IMR-90 (cell line): ENCODE measurements at regions not wholly inside any gene's neighbourhood (a gene's known extent, or its start where the extent isn't known, plus 50 kb on each side); places are given as distances from the start of the nearest gene placed in this dataset.

Experiments used
- ATAC-seq: fragments of 200-7000 bp; cut with Tn5 transposase; 2 replicates; pipeline ENCODE4 v1.9.1; 2020; ENCODE audit warnings: low read depth, mild to moderate bottlenecking, moderate library complexity
- BruUV-seq: library from RNA; stranded (reverse); fragments of 400-500 nt; replicated peaks from 2 replicates; lab custom pipeline; 2021; lab: Mats Ljungman, UMichigan
- CTCF ChIA-PET: fragments of 300-600 bp; formaldehyde crosslinking; extraction: SDS; loops from one replicate; lab custom pipeline; 2021; ENCODE audit warnings: antibody characterized with exemption; lab: Yijun Ruan, JAX
- POLR2A ChIA-PET: fragments of 300-600 bp; sonication (Branson Sonifier 250); formaldehyde crosslinking; loops from one replicate; lab custom pipeline; 2022; ENCODE audit warnings: antibody characterized with exemption; ENCODE audit not compliant: unreplicated experiment; lab: Charles Lee
- DNase-seq: peaks from one replicate; pipeline ENCODE4 v3.0.0; 2013
- H2AFZ ChIP-seq: replicated peaks from 2 replicates; pipeline ENCODE3; 2013; ENCODE audit warnings: low read length, mild to moderate bottlenecking; ENCODE audit not compliant: poor library complexity
- H2AK5ac ChIP-seq: 2 replicates; pipeline ENCODE4 v1.6.1; 2013; ENCODE audit warnings: low read depth, low read length, inconsistent platforms
- H2AK9ac ChIP-seq: replicated peaks from 2 replicates; pipeline ENCODE3; 2013; ENCODE audit warnings: mild to moderate bottlenecking, low read depth, low read length, moderate library complexity; ENCODE audit not compliant: poor library complexity
- H2BK120ac ChIP-seq: 2 replicates; pipeline ENCODE4 v1.6.1; 2013; ENCODE audit warnings: low read depth, low read length, inconsistent platforms
- H2BK15ac ChIP-seq: 3 replicates; pipeline ENCODE4 v1.6.1; 2013; ENCODE audit warnings: low read depth, low read length, inconsistent platforms
- H2BK20ac ChIP-seq: 2 replicates; pipeline ENCODE4 v1.6.1; 2013; ENCODE audit warnings: low read depth, mild to moderate bottlenecking, inconsistent platforms, low read length, moderate library complexity
- H2BK5ac ChIP-seq: 2 replicates; pipeline ENCODE4 v1.6.1; 2013; ENCODE audit warnings: mild to moderate bottlenecking, low read depth, low read length, inconsistent platforms; ENCODE audit not compliant: poor library complexity, severe bottlenecking
- H3K14ac ChIP-seq: replicated peaks from 2 replicates; pipeline ENCODE4 v1.6.1; 2013; ENCODE audit warnings: low read depth, low read length, inconsistent platforms
- H3K18ac ChIP-seq: 2 replicates; pipeline ENCODE4 v1.6.1; 2013; ENCODE audit warnings: low read depth, low read length, control low read depth
- H3K23ac ChIP-seq: 2 replicates; pipeline ENCODE4 v1.6.1; 2013; ENCODE audit warnings: low read depth, low read length, inconsistent platforms
- H3K27ac ChIP-seq: 2 replicates; pipeline ENCODE4 v1.5.1; 2013; ENCODE audit warnings: mild to moderate bottlenecking, control low read depth, low read length; ENCODE audit not compliant: insufficient read depth
- H3K27me3 ChIP-seq: 2 replicates; pipeline ENCODE4 v1.6.1; 2013; ENCODE audit warnings: low read length; ENCODE audit not compliant: control insufficient read depth, insufficient read depth
- H3K36me3 ChIP-seq: 2 replicates; pipeline ENCODE4 v1.6.1; 2013; ENCODE audit warnings: low read length, mixed read lengths; ENCODE audit not compliant: control insufficient read depth, insufficient read depth
- H3K4ac ChIP-seq: 2 replicates; pipeline ENCODE4 v1.6.1; 2013; ENCODE audit warnings: low read depth, low read length, inconsistent platforms
- H3K4me1 ChIP-seq: 2 replicates; pipeline ENCODE4 v1.6.1; 2013; ENCODE audit warnings: low read length, mixed read lengths; ENCODE audit not compliant: control insufficient read depth, insufficient read depth
- H3K4me2 ChIP-seq: 2 replicates; pipeline ENCODE4 v1.6.1; 2013; ENCODE audit warnings: low read depth, mild to moderate bottlenecking, control low read depth, low read length, moderate library complexity
- H3K4me3 ChIP-seq: 2 replicates; pipeline ENCODE4 v1.5.1; 2013; ENCODE audit warnings: low read depth, mild to moderate bottlenecking, control low read depth, low read length, moderate library complexity; ENCODE audit not compliant: insufficient read depth
- H3K56ac ChIP-seq: 2 replicates; pipeline ENCODE4 v1.6.1; 2013; ENCODE audit warnings: low read length, inconsistent platforms; ENCODE audit not compliant: insufficient read depth; ENCODE audit errors: extremely low read depth
- H3K79me1 ChIP-seq, 2 experiments: 2 replicates each; pipeline ENCODE4 v1.6.1; 2013; ENCODE audit warnings: low read length in 2 of 2, inconsistent platforms in 1 of 2, low read depth in 1 of 2
- H3K9ac ChIP-seq: 2 replicates; pipeline ENCODE4 v1.6.1; 2013; ENCODE audit warnings: low read depth, low read length, control low read depth
- H3K9me1 ChIP-seq: 2 replicates; pipeline ENCODE4 v1.6.1; 2013; ENCODE audit warnings: low read length, inconsistent platforms; ENCODE audit not compliant: insufficient read depth
- H3K9me3 ChIP-seq: 2 replicates; pipeline ENCODE4 v1.6.1; 2013; ENCODE audit warnings: low read length; ENCODE audit not compliant: control insufficient read depth, insufficient read depth
- H4K20me1 ChIP-seq: 2 replicates; pipeline ENCODE4 v1.6.1; 2013; ENCODE audit warnings: low read length, inconsistent platforms; ENCODE audit not compliant: insufficient read depth
- H4K5ac ChIP-seq: 2 replicates; pipeline ENCODE4 v1.6.1; 2013; ENCODE audit warnings: mild to moderate bottlenecking, low read depth, low read length, control low read depth
- H4K8ac ChIP-seq, 2 experiments: 2 replicates each; pipeline ENCODE4 v1.6.1; 2013; ENCODE audit warnings: low read depth in 2 of 2, low read length in 2 of 2, control low read depth in 1 of 2, inconsistent platforms in 1 of 2
- H4K91ac ChIP-seq: 2 replicates; pipeline ENCODE4 v1.6.1; 2013; ENCODE audit warnings: low read depth, low read length, inconsistent platforms; ENCODE audit not compliant: insufficient read depth
- BHLHE40 ChIP-seq: fragments of 150-350 bp; IDR thresholded peaks from 2 replicates; pipeline ENCODE4 v1.6.1; 2016; ENCODE audit warnings: mild to moderate bottlenecking, low read depth, low read length
- CEBPB ChIP-seq: IDR thresholded peaks from 2 replicates; pipeline ENCODE4 v1.6.1; 2012; ENCODE audit warnings: low read depth, low read length, improper control_type of control experiment
- CHD1 ChIP-seq: IDR thresholded peaks from 2 replicates; pipeline ENCODE4 v1.6.1; 2012; ENCODE audit warnings: low read depth, low read length, improper control_type of control experiment
- FOS ChIP-seq: fragments of 150-350 bp; IDR thresholded peaks from 2 replicates; pipeline ENCODE4 v1.6.1; 2016; ENCODE audit warnings: low read depth, low read length
- MAFK ChIP-seq: IDR thresholded peaks from 2 replicates; pipeline ENCODE4 v1.6.1; 2012; ENCODE audit warnings: low read depth, low read length, improper control_type of control experiment
- MAZ ChIP-seq: IDR thresholded peaks from 2 replicates; pipeline ENCODE4 v1.6.1; 2012; ENCODE audit warnings: low read depth, mild to moderate bottlenecking, low read length, improper control_type of control experiment, moderate library complexity, borderline replicate concordance
- MXI1 ChIP-seq: IDR thresholded peaks from 2 replicates; pipeline ENCODE4 v1.6.1; 2012; ENCODE audit warnings: low read depth, mild to moderate bottlenecking, low read length, moderate library complexity, borderline replicate concordance
- NFE2L2 ChIP-seq: fragments of 150-350 bp; IDR thresholded peaks from 2 replicates; pipeline ENCODE4 v1.6.1; 2016; ENCODE audit warnings: low read depth, mild to moderate bottlenecking, low read length
- POLR2A ChIP-seq: IDR thresholded peaks from 2 replicates; pipeline ENCODE4 v1.6.1; 2012; ENCODE audit warnings: mild to moderate bottlenecking, low read depth, low read length
- RAD21 ChIP-seq: IDR thresholded peaks from 2 replicates; pipeline ENCODE4 v1.6.1; 2012; ENCODE audit warnings: low read length, improper control_type of control experiment
- RCOR1 ChIP-seq: IDR thresholded peaks from 2 replicates; pipeline ENCODE4 v1.6.1; 2012; ENCODE audit warnings: mild to moderate bottlenecking, low read length, improper control_type of control experiment; ENCODE audit not compliant: insufficient replicate concordance
- RFX5 ChIP-seq: IDR thresholded peaks from 2 replicates; pipeline ENCODE4 v1.8.0; 2012; ENCODE audit warnings: low read depth, mild to moderate bottlenecking, low read length, moderate library complexity
- SMC3 ChIP-seq: fragments of 150-350 bp; IDR thresholded peaks from 2 replicates; pipeline ENCODE4 v1.6.1; 2016; ENCODE audit warnings: low read depth, mild to moderate bottlenecking, antibody characterized with exemption, low read length, moderate library complexity
- WGBS, 2 experiments: methylation state at CpG; one replicate each; pipeline versions ENCODE4 v1.1.5 to v1.1.7; 2013; ENCODE audit warnings: missing lambda C conversion rate in 2 of 2; ENCODE audit not compliant: insufficient read length in 1 of 2; ENCODE audit errors: extremely low coverage in 2 of 2; 5-methylcytosine and 5-hydroxymethylcytosine counted together
- dilution Hi-C: fragments of 300-500 bp; cut with HindIII; formaldehyde crosslinking; loops from one replicate; pipeline ENCODE4 v1.14.3; 2018; ENCODE audit warnings: low sequenced_read_pairs; ENCODE audit not compliant: unreplicated experiment
- in situ Hi-C: fragments of 300-500 bp; cut with MboI; formaldehyde crosslinking; loops from 3 replicates; pipeline ENCODE4 v1.14.3; 2019; ENCODE audit warnings: low sequenced_read_pairs, inconsistent platforms, mixed read lengths
- intact Hi-C: fragments of 100-400 bp; cut with micrococcal nuclease; formaldehyde crosslinking; loops from 2 replicates; pipeline ENCODE4 v1.10.0; 2022
- TF ChIP-seq, protein P1 (sequence below): fragments of 150-350 bp; IDR thresholded peaks from 2 replicates; pipeline ENCODE4 v1.6.1; 2016; ENCODE audit warnings: low read depth, mild to moderate bottlenecking, low read length, moderate library complexity, borderline replicate concordance
- TF ChIP-seq, protein P2 (sequence below): fragments of 150-350 bp; IDR thresholded peaks from 2 replicates; pipeline ENCODE4 v1.6.1; 2017; ENCODE audit warnings: mild to moderate bottlenecking, antibody characterized with exemption, low read length, low read depth
- TF ChIP-seq, protein P3 (sequence below): conservative IDR thresholded peaks from 2 replicates; pipeline ENCODE4 v1.5.1; 2012; ENCODE audit warnings: mild to moderate bottlenecking, low read depth, low read length, improper control_type of control experiment

DNA sequence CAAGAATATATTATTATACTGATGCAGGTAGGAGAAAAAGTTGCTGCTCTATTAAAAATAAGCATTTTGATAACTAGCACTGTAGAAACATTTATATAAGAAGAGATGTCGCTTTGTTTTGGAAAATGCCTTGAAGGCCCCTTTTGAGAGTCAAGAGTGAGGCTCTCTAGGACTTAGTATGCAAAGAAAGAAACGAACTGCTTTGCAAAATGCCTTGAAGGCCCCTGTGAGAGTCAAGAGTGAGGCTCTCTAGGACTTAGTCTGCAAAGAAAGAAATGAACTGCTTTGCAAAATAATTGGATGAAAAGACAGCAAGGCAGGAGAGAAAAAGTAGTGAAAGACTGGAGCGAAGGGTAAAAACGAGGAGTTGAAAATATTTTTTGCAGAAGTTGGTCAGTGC, 65.9 kb downstream of the AVPR1A start:
- Histone ChIP-seq H2BK120ac (no peak overlapping the region), H3K9me1 (no peaks in the 10 kb centered on the region; the same call in 1 of the 2 replicates), H3K56ac (no peak overlapping the region), H4K5ac (no peak overlapping the region), H2AK9ac (no peak overlapping the region), H3K23ac (no peak overlapping the region), H2BK20ac (no peak overlapping the region), H3K14ac (no peak overlapping the region), H3K4me1 (no peaks in the 10 kb centered on the region), H3K9ac (no peak overlapping the region), H2AK5ac (no peak overlapping the region), H3K18ac (no peak overlapping the region), H3K4me2 (no peak overlapping the region), H2AFZ (no peak overlapping the region), H3K27ac (no peak overlapping the region), H3K27me3 (peaks cover 2% of the 10 kb centered on the region), H3K9me3 (no peaks in the 10 kb centered on the region), H3K36me3 (no peaks in the 10 kb centered on the region), H3K79me1 (no peaks in the 10 kb centered on the region), H4K8ac (no peak overlapping the region), H2BK15ac (no peak overlapping the region), H4K20me1 (no peaks in the 10 kb centered on the region), H2BK5ac (no peak overlapping the region), H4K91ac (no peak overlapping the region), H3K4me3 (no peak overlapping the region), H3K4ac (no peak overlapping the region)
- ChIA-PET CTCF (interaction anchor here (1.1 kb wide), 1 partner anchor 271 kb away, joined by 3 read pairs; no protein-coding TSS in a partner anchor), POLR2A (no interaction called here)
- in situ Hi-C loops: no loop called here
- ATAC-seq (no peak), DNase-seq (no peak)
- WGBS, 2 experiments: 0% methylated on average over 1 of the region's 4 CpGs; no CpG with 5 or more reads in 1 of the 2 experiments
- dilution Hi-C loops: no loop called here
- intact Hi-C loops: no loop called here
- no TSS peak for BruUV-seq
- no peak for TF ChIP-seq MAFK
- TF ChIP-seq CHD1: no peak
- no peak for TF ChIP-seq RFX5
- TF ChIP-seq FOS: no peak
- TF ChIP-seq, protein P1, sequence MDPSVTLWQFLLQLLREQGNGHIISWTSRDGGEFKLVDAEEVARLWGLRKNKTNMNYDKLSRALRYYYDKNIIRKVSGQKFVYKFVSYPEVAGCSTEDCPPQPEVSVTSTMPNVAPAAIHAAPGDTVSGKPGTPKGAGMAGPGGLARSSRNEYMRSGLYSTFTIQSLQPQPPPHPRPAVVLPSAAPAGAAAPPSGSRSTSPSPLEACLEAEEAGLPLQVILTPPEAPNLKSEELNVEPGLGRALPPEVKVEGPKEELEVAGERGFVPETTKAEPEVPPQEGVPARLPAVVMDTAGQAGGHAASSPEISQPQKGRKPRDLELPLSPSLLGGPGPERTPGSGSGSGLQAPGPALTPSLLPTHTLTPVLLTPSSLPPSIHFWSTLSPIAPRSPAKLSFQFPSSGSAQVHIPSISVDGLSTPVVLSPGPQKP: no peak
- TF ChIP-seq, protein P2, sequence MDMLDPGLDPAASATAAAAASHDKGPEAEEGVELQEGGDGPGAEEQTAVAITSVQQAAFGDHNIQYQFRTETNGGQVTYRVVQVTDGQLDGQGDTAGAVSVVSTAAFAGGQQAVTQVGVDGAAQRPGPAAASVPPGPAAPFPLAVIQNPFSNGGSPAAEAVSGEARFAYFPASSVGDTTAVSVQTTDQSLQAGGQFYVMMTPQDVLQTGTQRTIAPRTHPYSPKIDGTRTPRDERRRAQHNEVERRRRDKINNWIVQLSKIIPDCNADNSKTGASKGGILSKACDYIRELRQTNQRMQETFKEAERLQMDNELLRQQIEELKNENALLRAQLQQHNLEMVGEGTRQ: no peak
- no peak for TF ChIP-seq NFE2L2
- no peak for TF ChIP-seq SMC3
- TF ChIP-seq RCOR1: no peak
- TF ChIP-seq CEBPB: no peak
- TF ChIP-seq POLR2A: no peak
- TF ChIP-seq MXI1: no peak
- TF ChIP-seq, protein P3, sequence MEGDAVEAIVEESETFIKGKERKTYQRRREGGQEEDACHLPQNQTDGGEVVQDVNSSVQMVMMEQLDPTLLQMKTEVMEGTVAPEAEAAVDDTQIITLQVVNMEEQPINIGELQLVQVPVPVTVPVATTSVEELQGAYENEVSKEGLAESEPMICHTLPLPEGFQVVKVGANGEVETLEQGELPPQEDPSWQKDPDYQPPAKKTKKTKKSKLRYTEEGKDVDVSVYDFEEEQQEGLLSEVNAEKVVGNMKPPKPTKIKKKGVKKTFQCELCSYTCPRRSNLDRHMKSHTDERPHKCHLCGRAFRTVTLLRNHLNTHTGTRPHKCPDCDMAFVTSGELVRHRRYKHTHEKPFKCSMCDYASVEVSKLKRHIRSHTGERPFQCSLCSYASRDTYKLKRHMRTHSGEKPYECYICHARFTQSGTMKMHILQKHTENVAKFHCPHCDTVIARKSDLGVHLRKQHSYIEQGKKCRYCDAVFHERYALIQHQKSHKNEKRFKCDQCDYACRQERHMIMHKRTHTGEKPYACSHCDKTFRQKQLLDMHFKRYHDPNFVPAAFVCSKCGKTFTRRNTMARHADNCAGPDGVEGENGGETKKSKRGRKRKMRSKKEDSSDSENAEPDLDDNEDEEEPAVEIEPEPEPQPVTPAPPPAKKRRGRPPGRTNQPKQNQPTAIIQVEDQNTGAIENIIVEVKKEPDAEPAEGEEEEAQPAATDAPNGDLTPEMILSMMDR: no peak
- no peak for TF ChIP-seq MAZ
- no peak for TF ChIP-seq RAD21
- no peak for TF ChIP-seq BHLHE40
